NCI-H1092 treated with DMSO at 0.1 percent for 48 hours (cell line): ENCODE measurements at regions not wholly inside any gene's neighbourhood (a gene's known extent, or its start where the extent isn't known, plus 50 kb on each side); places are given as distances from the start of the nearest gene placed in this dataset.
"Not testable (repeated sequence)": the region's sequence is repeated elsewhere in the genome, so short reads cannot be mapped to it uniquely, and the experiment has no call there.

ENCODE experiments used
- DNase-seq: peaks from one replicate; lab custom pipeline; 2025; lab: John Stamatoyannopoulos, UW

DNA sequence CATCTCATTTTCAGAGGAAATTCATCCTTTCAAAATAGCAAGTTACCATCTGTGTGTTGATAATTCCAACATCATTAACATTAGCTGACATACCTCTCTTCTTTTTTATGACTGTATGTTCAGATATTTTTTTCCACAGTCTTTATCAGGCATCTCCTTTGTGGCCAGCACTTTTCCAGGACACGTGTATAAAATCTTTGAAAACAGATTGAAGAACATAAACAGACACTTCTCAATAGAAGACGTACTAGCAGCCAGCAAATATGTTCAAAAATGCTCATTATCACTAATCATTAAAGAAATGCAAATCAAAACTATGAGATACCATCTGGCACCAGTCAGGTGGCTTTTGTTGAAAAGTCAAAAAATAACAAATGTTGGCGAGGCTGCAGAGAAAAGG, 734.3 kb downstream of the SEMA5A start:
- DNase-seq, result no peak

DNA sequence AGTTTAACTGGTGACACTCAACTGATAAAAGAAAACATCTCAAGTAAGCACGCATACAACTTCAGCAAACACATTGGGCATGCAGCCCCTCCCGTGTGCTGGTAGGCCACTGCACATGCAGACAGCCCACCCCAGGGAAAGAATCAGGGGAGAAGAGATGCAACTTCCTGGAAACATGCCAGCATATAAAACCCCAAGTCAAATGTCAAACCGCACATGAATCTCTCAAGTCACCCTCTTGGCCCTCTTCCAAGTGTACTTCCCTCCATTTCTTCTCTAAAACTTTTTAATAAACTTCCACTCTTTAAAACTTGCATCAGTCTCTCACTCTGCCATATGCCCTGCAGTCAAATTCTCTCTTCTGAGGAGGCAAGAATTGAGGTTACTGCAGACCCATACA, 732.7 kb downstream of the SEMA5A start:
- DNase-seq, result no peak

DNA sequence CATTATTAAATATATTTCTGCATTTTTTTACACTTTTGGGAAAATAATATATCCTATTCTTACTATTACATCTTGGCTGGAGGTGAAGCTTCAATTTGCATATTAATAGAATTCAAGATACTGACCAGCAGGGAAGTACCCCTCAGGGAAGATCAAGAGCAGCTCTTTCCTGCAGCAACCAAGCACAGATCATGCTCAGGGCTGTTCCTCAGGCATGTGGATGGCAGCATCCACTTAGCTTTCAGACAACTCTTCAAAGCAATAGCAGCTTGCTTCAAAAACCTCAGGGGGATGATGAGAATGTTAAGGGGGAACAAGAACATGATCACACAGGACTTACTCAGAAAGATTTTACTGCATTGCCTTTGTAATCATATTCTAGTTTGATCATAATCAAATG, 731.8 kb downstream of the SEMA5A start:
- no peak for DNase-seq

DNA sequence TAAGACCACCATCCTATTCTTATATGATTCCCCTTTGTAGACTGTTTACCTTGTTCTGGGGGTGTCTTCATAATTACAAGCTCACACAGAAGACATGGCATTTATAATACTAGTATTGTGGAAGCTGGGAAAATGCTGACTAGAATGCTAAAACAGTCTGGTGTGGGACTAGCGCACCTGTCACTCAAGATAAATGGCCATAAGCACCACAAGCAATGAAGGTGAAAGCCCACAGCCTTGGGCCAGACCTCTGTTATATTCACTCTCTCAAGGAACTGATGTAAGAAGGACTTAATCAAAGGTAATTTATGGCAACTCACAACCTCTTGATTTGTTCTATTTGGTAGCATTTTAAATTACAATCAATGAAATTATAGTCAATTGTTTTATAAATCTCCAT, 721.5 kb downstream of the SEMA5A start:
- DNase-seq, result no peak

DNA sequence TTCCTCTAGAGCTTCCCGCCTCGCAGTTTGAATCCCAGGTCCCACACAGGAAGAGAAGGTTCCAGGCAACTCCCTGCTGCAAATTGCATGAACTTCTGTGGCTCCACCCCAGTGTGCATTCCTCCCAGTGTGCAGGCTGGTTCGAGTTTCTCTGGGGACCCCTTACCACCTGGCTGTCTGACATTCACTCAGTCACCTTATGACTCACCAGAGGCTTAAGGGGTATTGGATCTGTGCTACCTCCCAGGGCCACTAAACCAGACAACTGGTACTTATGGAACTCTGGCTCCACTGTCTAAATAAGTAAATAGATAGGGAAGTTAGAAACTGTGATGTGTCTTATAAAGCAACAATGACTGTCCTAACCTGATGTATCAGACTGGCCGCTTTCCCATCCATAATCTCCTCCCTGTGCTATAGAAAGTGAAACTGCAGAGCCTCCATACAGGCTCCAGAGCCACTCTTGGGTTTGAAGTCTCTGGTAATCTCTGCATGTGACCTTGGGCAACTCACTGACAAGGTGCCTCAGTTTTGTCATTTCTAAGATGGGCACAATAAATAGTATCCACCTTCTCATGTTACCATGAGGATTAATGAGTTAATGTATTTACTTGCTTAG, 720.6 kb downstream of the SEMA5A start:
- DNase-seq, result no peak

DNA sequence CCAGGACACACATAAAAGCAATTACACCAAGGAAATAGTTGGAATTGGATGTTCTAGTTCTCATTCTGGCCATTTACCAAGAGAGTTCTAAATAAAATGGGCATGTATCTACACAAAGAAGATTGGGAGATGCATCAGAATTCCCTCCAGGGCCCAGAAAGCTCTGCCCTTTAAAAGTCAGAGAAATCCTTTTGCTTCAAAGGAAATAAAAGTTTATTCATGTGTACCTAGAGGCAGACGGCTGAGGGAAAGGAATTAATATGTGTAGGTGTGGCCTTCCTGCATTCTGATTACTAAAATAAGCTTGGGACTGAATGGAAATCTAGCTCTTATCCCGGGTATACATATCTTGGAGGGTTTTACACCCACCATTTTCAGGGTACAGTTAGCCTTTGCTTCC, 719.4 kb downstream of the SEMA5A start:
- DNase-seq, result no peak

DNA sequence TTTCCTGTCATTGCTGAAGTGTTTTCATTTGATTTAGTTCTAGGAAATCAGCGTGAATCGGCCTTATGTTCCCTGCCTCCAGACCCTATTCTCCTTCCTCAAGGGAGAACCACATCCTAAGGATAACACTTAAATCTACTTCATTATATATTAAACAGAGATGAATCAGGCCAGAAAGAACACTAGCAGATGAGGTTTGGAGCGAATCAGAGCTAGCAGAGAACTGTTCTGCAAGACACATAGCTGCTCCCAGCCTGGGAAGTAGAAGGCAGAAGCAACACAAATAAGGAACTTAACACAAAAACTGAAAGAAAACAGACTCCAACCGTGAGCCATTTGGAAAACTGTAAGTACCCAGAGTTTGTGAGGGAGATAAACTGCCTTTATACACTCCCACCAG, 718.2 kb downstream of the SEMA5A start:
- DNase-seq, result no peak

DNA sequence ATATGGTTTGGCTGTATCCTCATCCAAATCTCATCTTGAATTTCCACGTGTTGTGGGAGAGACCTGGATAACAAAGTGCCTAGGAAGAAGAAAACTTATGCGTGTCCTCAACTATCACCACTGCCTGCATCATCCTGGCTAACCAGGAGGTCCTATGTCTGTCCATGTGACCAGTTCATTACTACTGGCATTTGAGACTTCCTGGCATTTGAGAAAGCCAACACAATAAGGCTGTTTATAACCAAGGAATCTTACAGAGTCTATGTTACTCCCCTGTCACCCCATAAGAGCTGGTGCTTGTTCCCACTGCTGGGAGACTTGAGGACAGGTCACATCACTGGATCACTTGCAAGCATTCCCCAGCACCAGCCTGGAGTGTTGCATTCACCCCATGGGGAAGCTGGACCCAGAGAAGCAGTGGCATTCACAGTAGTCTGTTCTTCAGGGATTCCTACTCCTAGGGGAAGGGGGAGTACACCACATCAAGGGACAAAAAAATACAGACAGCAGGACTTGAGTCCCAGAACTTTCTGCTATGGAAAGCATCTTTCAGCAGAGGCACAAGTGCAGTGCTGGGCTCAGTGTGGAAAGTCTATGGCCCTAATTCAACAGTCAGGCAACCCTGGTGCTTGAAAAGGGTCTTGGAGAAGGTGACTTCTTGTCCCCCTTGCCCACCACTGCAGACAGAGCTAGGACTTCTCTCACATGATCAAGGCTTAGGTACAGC, 717.1 kb downstream of the SEMA5A start:
- no peak for DNase-seq

DNA sequence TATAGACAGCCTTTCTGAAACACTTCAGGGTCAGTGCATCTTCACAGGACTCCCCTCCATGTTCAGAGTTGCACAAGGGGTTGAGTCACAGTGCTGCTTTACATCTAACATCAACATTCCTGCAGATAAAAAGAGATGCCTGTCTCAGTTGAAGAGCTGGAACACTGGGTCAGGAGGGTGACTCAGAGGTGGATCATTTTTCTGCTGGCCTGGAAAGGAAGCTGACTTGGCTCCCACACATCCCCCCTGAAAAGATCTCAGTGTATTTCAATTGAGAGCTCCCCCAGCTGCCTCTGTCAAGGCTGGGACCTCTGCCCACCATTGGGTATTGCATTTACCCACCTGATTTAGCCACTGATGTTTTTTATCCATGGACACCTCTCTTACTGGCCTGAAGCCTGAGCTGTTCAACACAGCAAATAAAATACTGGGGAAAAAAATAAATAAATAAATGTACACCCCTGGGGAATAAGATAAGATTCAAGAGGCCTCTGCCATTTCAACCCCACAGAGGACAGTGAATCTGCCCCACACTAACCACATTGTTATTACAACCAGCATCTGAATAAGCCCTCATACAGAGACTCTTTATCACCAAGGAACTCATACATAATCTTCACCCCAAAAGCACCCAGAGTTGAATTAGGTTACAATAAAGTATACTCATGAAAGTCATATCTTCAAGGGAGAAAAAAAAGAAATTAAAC, 716.4 kb downstream of the SEMA5A start:
- DNase-seq, result no peak

DNA sequence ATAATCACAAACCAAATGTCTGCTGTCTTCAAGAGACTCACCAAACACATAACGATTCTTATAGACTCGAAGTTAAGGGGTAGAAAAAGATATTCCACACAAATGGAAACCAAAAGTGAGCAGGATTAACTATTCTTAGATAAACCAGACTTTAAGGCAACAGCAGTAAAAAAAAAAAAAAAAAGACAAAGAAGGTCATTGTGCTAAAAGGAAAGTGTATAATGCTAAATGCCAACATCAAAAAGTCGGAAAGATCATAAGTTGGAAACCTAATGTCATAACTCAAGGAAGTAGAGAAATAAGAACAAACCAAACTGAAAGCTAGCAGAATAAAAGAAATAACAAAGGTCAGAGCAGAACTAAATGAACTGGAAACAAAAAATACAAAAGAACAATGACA, 714.6 kb downstream of the SEMA5A start:
- no peak for DNase-seq

DNA sequence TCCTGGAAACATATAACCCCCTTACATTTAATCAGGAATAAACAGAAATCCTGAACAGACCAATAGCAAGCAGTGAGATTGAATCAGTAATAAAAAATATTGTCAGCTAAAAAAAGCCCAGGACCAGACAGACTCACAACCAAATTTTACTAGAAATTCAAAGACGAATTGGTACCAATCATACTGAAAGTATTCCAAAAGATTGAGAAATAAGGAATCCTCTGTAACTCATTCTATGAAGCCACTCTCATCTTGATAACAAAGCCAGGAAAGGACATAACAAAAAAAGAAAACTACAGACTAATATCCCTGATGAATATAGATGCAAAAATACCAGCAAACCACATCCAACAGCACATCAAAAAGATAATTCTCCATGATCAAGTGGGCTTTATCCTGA, 714.0 kb downstream of the SEMA5A start:
- DNase-seq, result no peak

DNA sequence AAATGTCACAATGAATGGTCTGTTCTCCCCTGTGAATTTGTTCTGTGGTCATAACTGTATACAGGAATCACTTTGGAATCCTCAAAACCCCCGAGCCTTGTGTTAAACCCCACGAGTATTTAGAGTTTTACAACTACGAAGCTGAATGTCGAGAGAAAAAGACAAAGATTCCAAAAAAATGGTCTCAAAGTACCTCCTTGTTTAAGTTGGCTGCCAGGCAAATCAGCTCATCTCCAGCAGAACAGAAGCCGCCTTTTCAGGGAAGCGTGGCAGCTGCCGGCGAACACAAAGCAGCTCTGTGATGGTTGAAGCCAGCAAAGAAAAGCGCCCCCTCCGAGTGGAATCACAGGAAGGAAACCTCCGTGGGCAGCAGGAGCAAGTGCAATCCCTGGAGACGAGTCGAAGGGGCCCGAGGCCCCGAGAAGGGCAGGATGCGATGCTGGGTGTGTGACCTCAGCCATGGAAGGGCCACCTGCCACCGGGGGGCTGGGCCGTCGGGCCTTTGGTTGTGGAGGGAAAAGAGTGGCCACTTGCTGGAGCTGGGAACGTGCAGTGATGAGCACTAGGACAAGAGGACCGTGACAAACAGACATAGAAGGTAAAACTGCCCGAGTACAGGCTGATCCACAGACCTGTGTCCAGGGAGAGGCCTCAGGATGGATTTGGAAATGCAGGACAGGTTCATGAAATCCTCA, 706.4 kb downstream of the SEMA5A start:
- DNase-seq, result no peak

DNA sequence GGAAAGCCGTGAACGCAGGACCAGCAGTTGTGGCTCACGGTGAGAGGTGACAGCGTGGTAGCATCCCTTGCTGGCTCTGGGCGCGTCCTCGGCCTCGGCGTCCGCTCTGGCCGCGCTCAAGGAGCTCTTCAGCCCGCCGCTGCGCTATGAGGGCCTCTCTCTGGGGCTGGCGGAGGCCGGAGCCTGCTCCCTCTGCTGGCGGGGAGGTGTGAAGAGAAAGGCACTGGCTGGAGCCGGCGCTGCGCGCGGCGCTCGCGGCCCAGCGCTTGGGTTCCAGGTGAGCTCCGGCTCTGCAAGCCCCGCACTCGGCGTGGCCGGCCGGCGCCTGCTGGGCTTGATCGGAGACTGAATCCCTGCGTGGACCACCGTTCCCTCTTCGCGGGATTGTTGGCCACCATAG, 705.6 kb downstream of the SEMA5A start:
- DNase-seq, result no peak

DNA sequence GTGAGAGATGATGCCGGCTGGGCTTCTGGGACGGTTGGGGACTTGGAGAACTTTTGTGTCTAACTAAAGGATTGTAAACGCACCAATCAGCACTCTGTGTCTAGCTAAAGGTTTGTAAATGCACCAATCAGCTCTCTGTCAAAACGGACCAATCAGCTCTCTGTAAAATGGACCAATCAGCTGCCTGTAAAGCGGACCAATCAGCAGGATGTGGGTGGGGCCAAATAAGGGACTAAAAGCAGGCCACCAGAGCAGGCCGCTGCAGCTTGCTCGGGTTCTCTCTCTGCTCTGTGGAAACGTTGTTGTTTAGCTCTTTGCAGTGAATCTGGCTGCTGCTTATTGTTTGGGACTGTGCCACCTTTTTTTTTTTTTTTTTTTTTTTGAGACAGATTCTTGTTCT, 705.1 kb downstream of the SEMA5A start:
- DNase-seq, result not testable (repeated sequence)

DNA sequence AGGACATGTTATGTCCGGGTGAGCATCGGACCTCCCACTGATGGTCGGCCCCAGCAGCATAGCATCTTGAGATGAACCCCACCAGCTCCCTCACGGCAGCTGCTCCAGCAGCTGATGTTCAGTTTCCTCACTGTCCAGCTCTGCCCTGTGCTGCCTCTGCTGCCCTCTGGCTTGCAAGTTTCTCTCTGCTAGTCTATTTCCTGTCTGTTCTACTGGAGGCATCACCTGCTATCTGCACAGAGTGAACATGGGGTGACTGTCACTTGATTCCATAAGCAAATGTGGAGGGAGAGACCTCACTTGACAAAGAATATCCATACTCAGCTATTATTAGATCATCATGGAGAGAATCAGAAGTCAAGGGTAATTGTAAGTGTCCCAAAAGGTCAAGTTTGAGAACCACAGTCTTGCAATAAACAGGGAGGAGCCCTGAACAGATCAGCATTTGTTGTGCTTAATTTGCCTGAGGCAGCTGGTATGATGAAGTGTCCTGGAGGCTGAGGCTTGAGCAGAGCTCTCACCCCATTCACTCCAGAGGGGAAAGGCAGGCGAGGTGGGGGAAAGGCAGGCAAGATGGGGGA, 702.8 kb downstream of the SEMA5A start:
- no peak for DNase-seq

DNA sequence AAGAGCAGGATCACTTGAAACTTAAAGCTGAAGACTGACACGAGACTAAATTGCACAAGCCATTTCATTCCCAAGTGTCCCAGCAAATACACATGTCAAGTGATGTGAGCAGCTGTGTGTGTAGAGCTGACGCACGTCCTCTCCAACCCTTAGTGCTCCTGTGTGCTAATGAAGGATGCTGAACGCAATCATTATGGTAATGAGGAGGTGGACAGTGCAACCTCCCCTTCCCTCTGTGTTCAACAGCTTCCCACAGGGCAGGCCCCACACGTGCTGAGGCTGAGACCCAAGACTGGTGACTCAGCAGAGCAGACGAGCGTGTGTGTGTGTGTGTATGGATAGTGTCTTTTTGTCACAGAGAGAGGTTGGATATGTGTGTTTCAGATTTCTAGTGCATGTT, 702.1 kb downstream of the SEMA5A start:
- DNase-seq, result no peak

DNA sequence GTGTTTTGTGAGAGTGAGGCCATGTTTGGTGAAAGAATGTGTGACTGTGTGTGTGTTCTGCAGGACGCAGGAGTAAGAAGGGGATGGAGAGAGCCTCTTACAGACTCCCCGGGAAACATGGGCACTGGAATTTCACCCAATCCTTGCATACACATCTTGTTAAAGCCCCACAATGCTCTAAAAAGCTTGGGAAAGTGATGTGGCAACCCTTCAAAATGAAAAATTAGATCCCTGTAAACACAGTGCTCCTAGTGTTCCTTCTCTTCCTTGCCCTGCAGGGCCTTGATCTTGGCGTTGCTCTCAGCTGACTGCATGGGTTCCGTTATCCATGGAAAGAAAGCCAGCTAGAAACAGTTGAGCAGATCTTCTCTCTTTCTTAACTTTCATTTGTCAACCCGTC, 701.7 kb downstream of the SEMA5A start:
- DNase-seq, result no peak

DNA sequence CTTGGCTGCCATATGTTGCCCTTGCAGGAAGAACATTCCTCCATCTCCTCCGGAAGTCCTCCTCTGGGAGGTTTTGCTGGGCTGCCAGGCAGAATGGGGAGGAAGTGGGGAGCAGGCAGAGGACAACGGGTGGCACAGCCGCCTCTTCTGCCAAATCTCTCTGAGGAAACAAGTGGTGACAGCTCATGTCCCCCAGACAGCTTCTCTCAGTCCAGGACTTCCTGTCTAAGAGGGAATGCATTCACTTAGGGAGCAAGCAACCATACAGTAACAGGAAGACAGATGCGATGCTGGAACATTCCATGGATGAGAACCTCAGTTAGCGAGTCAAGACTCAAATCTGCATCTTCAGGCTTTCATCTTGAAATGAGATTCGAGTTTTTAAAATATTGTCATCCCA, 701.0 kb downstream of the SEMA5A start:
- DNase-seq, result no peak

DNA sequence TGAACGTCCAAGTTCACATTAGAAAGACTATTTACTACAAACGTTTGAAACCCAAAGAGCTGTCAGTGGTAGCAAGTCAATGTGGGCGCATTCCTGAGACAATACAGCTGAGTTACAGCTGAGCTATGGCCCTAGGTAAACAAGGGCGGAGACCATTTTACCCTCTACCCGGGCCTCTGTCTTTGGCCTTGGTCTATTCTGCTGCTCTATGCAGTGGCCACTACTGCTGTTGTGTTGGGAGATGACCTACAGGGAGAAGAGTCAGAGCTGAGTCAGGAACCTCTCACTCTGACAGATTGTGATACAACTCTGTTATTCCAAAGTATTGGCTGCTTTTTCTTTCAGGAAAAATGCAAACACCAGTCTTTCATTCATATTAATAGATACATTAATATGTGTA, 700.6 kb downstream of the SEMA5A start:
- no peak for DNase-seq

DNA sequence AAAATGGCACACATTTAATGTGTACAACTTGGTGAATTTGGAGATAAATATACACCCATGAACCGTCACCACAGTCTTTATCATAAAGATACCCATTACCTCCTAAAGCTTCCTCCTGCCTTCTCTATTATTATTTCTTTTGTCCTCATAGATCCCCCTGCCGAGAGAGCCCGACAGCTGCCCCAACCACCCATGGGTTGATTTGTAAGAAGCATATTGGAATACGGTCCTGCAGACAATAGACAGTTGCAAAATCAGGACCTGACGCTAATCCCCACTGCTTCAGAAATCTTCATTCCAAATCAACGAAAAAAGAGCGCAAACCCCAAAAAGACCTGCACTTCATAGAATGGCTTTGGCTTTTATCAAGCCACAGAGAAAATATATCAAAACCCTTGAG, 697.5 kb downstream of the SEMA5A start:
- no peak for DNase-seq

DNA sequence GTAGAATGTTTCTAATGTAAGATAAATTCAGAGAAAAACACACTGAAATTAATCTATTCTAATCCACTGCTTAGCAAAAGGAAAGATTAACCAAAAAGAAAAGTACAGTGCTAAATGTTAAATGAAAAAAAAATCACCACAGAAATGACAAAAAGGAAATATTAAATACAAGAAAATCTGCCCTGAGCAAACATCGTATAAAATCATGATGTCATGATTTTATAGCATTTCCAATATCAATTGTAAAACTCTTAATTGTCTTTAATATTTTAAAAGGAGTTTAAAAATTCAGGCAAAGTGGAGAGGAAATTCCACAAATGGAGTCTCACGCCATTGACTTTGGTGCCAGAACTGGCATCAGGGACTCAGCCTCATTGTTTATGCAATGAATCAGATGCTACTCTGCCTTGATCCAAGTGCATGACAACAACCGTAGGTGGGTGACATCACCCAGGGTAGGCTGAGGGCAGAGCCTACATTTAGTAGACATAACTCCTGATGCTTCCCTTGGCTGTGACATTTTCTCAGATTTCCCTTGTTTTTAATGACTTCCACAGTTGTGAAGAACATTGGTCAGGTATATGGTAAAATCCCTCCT, 696.8 kb downstream of the SEMA5A start:
- no peak for DNase-seq

DNA sequence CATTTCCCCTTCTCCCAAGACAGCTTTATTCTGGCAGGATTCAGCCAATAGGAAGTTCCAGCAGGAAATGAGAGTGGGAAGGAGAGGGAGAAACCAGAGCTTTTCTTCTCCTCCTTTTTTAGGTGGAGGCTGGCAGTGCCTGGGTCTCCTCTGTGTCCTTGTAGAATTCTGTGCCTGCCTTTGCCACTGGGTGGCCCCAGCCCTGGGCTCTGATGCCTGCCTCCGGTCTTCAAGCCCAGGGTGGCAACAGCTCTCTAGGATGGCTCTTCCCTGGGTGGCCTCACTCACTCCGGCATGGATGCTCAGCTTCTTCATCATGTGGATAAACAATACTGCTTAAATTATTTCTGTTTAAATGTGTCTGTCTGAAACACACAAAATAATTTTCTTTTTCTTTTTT, 694.8 kb downstream of the SEMA5A start:
- no peak for DNase-seq
